WTC11 (cell line): ENCODE measurements at regions not wholly inside any gene's neighbourhood (a gene's known extent, or its start where the extent isn't known, plus 50 kb on each side); places are given as distances from the start of the nearest gene placed in this dataset.

Source experiments
- ATAC-seq: fragments of 200-7000 bp; cut with Tn5 transposase; 2 replicates; pipeline ENCODE4 v1.10.0; 2021; ENCODE audit warnings: mild to moderate bottlenecking, moderate library complexity
- CTCF ChIA-PET: fragments of 300-600 bp; sonication (Branson Sonifier 250); formaldehyde crosslinking; loops from one replicate; lab custom pipeline; 2021; ENCODE audit warnings: antibody characterized with exemption; lab: Charles Lee
- POLR2A ChIA-PET: fragments of 350-600 bp; sonication (Branson Sonifier 250); formaldehyde crosslinking; loops from one replicate; lab custom pipeline; 2021; ENCODE audit warnings: antibody characterized with exemption; lab: Charles Lee
- DNase-seq: peaks from one replicate; pipeline ENCODE4 v3.0.0; 2021; ENCODE audit warnings: low spot score
- H3K27ac Mint-ChIP-seq: 2 replicates; pipeline ENCODE4 v1.8.0; 2021; ENCODE audit warnings: mixed read lengths
- H3K27me3 Mint-ChIP-seq: 2 replicates; pipeline ENCODE4 v1.8.0; 2021; ENCODE audit warnings: low read depth, mild to moderate bottlenecking, moderate library complexity, mixed read lengths
- H3K36me3 Mint-ChIP-seq: 2 replicates; pipeline ENCODE4 v1.8.0; 2021; ENCODE audit warnings: mixed read lengths
- H3K4me1 Mint-ChIP-seq: 2 replicates; pipeline ENCODE4 v1.8.0; 2022; ENCODE audit warnings: mixed read lengths
- H3K4me3 Mint-ChIP-seq: 2 replicates; pipeline ENCODE4 v1.8.0; 2021; ENCODE audit warnings: mild to moderate bottlenecking, moderate library complexity, mixed read lengths
- H3K9me3 Mint-ChIP-seq: 2 replicates; pipeline ENCODE4 v1.8.0; 2021; ENCODE audit warnings: mixed read lengths
- AFF4 ChIP-seq: sonication (generic); formaldehyde crosslinking; IDR thresholded peaks from 2 replicates; pipeline ENCODE4 v1.8.1; 2023; ENCODE audit warnings: mild to moderate bottlenecking, missing genetic modification reagents, borderline replicate concordance
- CREM ChIP-seq: sonication (generic); formaldehyde crosslinking; IDR thresholded peaks from 2 replicates; pipeline ENCODE4 v1.8.1; 2022; ENCODE audit warnings: mild to moderate bottlenecking, missing genetic modification reagents, moderate library complexity
- EMX1 ChIP-seq: fragments of 250-450 bp; sonication (Bioruptor Pico); IDR thresholded peaks from 2 replicates; pipeline ENCODE4 v1.8.0; 2021; ENCODE audit warnings: mild to moderate bottlenecking
- ERG ChIP-seq: fragments of 250-450 bp; sonication (Bioruptor Pico); IDR thresholded peaks from 2 replicates; pipeline ENCODE4 v1.8.0; 2021; ENCODE audit warnings: mild to moderate bottlenecking
- JAZF1 ChIP-seq: fragments of 250-450 bp; sonication (Bioruptor Pico); IDR thresholded peaks from 2 replicates; pipeline ENCODE4 v1.9.0; 2021; ENCODE audit warnings: moderate library complexity, mild to moderate bottlenecking, inconsistent platforms
- NR3C1 ChIP-seq: sonication (generic); formaldehyde crosslinking; conservative IDR thresholded peaks from 2 replicates; pipeline ENCODE4 v1.8.1; 2023; ENCODE audit warnings: low read depth, mild to moderate bottlenecking, missing genetic modification reagents
- PRRX2 ChIP-seq: fragments of 250-450 bp; sonication (Bioruptor Pico); IDR thresholded peaks from 2 replicates; pipeline ENCODE4 v1.8.0; 2021; ENCODE audit warnings: mild to moderate bottlenecking
- SMAD3 ChIP-seq: sonication (generic); formaldehyde crosslinking; IDR thresholded peaks from 2 replicates; pipeline ENCODE4 v1.8.0; 2022; ENCODE audit warnings: missing genetic modification reagents, mild to moderate bottlenecking, borderline replicate concordance
- ZNF121 ChIP-seq: sonication (generic); formaldehyde crosslinking; IDR thresholded peaks from 2 replicates; pipeline ENCODE4 v1.8.0; 2023; ENCODE audit warnings: missing genetic modification reagents
- ZNF416 ChIP-seq: fragments of 250-450 bp; sonication (Bioruptor Pico); IDR thresholded peaks from 2 replicates; pipeline ENCODE4 v1.9.0; 2021; ENCODE audit warnings: mild to moderate bottlenecking, inconsistent platforms
- TF ChIP-seq, protein P1 (sequence below): fragments of 250-450 bp; sonication (Bioruptor Pico); IDR thresholded peaks from 2 replicates; pipeline ENCODE4 v1.9.0; 2021; ENCODE audit warnings: mild to moderate bottlenecking
- TF ChIP-seq, protein P2 (sequence below): sonication (generic); formaldehyde crosslinking; IDR thresholded peaks from 2 replicates; pipeline ENCODE4 v1.8.0; 2023; ENCODE audit warnings: missing genetic modification reagents
- TF ChIP-seq, protein P3 (sequence below): sonication (generic); formaldehyde crosslinking; IDR thresholded peaks from 2 replicates; pipeline ENCODE4 v1.8.0; 2022; ENCODE audit warnings: mild to moderate bottlenecking, missing genetic modification reagents
- TF ChIP-seq, protein P4 (sequence below): sonication (generic); formaldehyde crosslinking; IDR thresholded peaks from 2 replicates; pipeline ENCODE4 v1.8.0; 2022; ENCODE audit warnings: mild to moderate bottlenecking, missing genetic modification reagents
- TF ChIP-seq, protein P5 (sequence below): fragments of 250-450 bp; sonication (Bioruptor Pico); IDR thresholded peaks from 2 replicates; pipeline ENCODE4 v1.9.0; 2021; ENCODE audit warnings: mild to moderate bottlenecking, borderline replicate concordance

DNA sequence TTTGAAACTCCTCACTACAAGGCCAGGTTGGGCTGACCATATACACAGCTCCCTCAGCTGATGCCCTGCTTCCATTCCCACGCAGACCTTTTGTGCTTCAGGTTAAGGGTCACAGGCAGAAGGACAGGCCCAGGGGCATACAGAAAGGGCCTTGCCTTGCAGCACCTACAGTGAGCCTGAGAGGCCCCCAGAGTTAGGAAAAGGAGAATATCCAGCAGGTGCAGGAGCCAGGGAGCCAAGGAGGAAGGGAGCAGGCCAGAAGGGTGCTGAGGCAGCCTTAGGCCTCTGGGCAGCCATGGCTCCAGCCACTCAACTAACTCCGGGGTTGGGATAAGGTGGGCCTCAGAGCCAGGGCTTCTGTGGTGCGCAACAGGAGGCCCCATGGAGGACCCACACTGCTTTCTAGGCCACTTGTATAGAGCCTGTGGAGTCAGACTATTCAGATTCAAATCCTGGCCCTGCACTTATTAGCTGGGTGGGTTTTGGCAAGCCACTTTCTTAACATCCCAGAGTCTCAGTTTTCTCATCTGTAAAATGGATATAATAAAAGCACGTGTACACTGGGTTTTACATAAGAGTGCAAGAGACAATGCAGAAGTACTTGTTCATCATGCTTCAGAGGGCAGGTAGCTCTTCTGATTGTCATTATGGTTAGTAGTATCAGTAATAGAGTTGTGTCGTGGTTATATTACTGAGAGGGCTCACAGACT lies 214.6 kb upstream of the HAAO start (continued):
- TF ChIP-seq, protein P1, sequence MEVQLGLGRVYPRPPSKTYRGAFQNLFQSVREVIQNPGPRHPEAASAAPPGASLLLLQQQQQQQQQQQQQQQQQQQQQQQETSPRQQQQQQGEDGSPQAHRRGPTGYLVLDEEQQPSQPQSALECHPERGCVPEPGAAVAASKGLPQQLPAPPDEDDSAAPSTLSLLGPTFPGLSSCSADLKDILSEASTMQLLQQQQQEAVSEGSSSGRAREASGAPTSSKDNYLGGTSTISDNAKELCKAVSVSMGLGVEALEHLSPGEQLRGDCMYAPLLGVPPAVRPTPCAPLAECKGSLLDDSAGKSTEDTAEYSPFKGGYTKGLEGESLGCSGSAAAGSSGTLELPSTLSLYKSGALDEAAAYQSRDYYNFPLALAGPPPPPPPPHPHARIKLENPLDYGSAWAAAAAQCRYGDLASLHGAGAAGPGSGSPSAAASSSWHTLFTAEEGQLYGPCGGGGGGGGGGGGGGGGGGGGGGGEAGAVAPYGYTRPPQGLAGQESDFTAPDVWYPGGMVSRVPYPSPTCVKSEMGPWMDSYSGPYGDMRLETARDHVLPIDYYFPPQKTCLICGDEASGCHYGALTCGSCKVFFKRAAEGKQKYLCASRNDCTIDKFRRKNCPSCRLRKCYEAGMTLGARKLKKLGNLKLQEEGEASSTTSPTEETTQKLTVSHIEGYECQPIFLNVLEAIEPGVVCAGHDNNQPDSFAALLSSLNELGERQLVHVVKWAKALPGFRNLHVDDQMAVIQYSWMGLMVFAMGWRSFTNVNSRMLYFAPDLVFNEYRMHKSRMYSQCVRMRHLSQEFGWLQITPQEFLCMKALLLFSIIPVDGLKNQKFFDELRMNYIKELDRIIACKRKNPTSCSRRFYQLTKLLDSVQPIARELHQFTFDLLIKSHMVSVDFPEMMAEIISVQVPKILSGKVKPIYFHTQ (CRISPR knock-in tag): no peak
- TF ChIP-seq JAZF1 (CRISPR knock-in tag): no peak
- TF ChIP-seq ZNF416: no peak
- no peak for TF ChIP-seq ZNF121 (CRISPR knock-in tag)
- TF ChIP-seq NR3C1 (CRISPR knock-in tag): no peak
- TF ChIP-seq, protein P2, sequence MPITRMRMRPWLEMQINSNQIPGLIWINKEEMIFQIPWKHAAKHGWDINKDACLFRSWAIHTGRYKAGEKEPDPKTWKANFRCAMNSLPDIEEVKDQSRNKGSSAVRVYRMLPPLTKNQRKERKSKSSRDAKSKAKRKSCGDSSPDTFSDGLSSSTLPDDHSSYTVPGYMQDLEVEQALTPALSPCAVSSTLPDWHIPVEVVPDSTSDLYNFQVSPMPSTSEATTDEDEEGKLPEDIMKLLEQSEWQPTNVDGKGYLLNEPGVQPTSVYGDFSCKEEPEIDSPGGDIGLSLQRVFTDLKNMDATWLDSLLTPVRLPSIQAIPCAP (CRISPR knock-in tag): no peak
- no peak for TF ChIP-seq AFF4 (CRISPR knock-in tag)

DNA sequence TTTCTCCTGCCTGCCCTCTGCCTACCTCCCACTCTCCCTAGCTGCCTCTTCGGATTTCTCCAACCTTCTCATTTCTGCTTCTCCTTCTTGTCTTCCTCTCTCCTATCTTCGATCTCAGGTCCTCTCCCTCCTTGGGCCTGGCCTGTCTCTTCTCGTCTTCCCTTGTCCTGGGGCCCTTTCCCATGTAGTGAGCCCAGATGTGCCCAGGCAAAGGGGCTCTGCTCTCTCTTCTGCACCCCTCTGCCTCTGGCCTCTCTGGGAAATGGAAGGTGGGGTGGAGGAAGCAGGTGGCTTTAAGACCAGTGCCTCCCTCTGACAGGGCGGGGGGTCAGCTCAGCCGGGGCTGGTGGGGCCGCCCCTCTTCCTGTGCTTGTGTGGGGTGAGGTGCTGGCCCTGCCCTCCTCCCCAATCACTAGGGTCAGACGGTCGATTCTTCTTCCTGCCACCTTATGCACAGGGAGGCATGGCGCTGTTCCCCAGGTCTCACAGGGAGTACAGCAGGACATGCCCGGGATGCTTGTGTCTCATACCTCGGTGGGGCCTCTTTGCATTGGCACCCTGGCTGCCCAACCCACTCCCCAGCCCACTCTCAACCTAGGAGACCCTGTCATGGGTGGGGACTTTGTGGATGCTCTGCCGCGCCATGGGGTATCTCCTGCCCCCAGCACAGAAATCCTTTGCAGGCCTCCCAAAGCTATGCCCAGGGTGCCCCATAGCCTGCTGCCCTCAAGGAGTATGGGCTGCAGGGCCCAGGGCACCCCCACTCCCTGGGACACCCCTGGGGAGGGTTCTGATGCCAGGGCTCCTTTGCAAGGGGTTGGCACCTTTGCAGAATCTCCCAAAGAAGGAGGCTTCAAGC lies 213.8 kb upstream of the HAAO start:
- Mint-ChIP-seq H3K27ac (no peak overlapping the region), H3K4me1 (peaks cover 7% of the 10 kb centered on the region)

More for the DNA sequence above, 213.8 kb upstream of the HAAO start:
- TF ChIP-seq SMAD3 (CRISPR knock-in tag) (no peak), EMX1 (CRISPR knock-in tag) (no peak), PRRX2 (CRISPR knock-in tag) (no peak), ERG (CRISPR knock-in tag) (no peak), CREM (CRISPR knock-in tag) (no peak)
- TF ChIP-seq, protein P3, sequence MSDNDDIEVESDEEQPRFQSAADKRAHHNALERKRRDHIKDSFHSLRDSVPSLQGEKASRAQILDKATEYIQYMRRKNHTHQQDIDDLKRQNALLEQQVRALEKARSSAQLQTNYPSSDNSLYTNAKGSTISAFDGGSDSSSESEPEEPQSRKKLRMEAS: no peak
- TF ChIP-seq, protein P4, sequence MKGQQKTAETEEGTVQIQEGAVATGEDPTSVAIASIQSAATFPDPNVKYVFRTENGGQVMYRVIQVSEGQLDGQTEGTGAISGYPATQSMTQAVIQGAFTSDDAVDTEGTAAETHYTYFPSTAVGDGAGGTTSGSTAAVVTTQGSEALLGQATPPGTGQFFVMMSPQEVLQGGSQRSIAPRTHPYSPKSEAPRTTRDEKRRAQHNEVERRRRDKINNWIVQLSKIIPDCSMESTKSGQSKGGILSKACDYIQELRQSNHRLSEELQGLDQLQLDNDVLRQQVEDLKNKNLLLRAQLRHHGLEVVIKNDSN (CRISPR knock-in tag): no peak
- TF ChIP-seq, protein P5, sequence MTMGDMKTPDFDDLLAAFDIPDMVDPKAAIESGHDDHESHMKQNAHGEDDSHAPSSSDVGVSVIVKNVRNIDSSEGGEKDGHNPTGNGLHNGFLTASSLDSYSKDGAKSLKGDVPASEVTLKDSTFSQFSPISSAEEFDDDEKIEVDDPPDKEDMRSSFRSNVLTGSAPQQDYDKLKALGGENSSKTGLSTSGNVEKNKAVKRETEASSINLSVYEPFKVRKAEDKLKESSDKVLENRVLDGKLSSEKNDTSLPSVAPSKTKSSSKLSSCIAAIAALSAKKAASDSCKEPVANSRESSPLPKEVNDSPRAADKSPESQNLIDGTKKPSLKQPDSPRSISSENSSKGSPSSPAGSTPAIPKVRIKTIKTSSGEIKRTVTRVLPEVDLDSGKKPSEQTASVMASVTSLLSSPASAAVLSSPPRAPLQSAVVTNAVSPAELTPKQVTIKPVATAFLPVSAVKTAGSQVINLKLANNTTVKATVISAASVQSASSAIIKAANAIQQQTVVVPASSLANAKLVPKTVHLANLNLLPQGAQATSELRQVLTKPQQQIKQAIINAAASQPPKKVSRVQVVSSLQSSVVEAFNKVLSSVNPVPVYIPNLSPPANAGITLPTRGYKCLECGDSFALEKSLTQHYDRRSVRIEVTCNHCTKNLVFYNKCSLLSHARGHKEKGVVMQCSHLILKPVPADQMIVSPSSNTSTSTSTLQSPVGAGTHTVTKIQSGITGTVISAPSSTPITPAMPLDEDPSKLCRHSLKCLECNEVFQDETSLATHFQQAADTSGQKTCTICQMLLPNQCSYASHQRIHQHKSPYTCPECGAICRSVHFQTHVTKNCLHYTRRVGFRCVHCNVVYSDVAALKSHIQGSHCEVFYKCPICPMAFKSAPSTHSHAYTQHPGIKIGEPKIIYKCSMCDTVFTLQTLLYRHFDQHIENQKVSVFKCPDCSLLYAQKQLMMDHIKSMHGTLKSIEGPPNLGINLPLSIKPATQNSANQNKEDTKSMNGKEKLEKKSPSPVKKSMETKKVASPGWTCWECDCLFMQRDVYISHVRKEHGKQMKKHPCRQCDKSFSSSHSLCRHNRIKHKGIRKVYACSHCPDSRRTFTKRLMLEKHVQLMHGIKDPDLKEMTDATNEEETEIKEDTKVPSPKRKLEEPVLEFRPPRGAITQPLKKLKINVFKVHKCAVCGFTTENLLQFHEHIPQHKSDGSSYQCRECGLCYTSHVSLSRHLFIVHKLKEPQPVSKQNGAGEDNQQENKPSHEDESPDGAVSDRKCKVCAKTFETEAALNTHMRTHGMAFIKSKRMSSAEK (CRISPR knock-in tag): no peak
- TF ChIP-seq, all 79 proteins: peak for 0
- no peak overlapping the region for H3K4me3 Mint-ChIP-seq
- POLR2A ChIA-PET: no interaction called here
- ATAC-seq: no peak
- peaks cover 5% of the 10 kb centered on the region; the same call in 1 of the 2 replicates for H3K36me3 Mint-ChIP-seq
- no peak for DNase-seq
- CTCF ChIA-PET: interaction anchor here (1.0 to 1.1 kb wide), 3 partner anchors 121 to 178 kb away, joined by 3 to 4 read pairs (median 3); no protein-coding TSS in a partner anchor
- H3K9me3 Mint-ChIP-seq: peaks cover 17% of the 10 kb centered on the region
- no peaks in the 10 kb centered on the region for H3K27me3 Mint-ChIP-seq
